NCI-H2227 treated with DMSO at 0.1 percent for 48 hours (cell line): ENCODE measurements at regions not wholly inside any gene's neighbourhood (a gene's known extent, or its start where the extent isn't known, plus 50 kb on each side); places are given as distances from the start of the nearest gene placed in this dataset.

Source experiments
- DNase-seq: peaks from one replicate; lab custom pipeline; 2025; lab: John Stamatoyannopoulos, UW

DNA sequence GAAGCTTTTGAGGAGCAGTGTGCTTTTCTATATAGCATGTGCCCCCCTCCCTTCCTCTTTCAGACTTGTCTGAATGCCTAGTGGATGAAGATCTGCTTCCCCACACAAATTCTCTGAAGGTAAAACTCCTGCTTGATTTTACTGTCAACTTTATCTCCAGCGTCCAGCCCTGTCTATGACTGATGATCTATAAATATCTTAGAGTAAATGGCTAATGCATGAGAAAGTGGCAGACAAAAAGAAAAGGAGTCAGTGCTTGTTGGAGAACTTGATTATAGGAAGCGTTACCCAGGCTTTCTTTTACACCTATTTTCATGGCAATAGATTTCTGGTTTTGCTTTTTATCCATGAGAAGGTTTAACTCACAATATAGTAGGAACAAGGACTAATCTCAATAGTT is 168.3 kb upstream of the HS3ST1 start:
- DNase-seq, result no peak

DNA sequence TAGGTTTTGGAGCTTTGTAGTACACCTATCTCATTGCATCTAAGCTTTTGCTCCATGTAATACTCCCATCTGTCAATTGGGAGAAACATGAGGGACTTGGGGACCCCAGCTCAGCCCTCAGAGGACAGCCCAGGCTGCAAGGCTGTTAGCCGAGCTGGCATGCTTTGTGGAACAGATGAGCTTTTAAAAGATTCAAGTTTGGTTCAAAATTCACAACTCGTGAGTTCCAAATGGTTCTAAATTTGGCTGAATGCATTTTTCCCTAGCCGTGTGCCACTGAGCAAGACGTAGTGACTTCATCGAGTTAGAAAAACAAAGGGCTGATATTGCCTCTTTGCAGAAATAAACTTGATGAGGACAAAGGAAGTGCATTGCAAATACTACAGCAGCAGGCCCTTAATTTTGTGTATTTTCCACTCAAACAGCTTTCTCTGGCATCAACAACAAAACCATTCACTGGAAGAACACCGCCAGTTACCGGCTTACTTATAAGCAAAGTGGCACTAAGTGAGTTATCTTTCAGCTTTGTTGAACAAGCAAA is 165.0 kb upstream of the HS3ST1 start:
- no peak for DNase-seq

DNA sequence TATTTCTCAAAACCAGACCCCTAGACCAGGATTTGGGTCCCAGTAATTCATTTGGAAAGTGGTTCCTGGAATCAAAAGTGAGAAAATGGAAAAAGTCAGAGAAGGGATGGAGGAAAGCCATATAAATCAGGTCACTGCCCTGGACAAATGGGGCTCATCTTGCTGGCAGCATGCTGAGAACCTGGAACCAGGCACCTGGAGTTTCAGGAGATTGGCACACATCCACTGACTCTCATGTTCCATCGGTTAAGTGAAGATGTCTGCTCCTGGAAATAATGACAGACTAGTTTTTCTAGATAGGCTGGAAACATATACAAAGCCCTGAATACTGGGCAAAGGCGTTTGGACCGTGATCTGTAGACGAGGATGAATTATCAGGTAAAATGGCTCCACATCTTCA is 163.6 kb upstream of the HS3ST1 start:
- DNase-seq, result no peak

DNA sequence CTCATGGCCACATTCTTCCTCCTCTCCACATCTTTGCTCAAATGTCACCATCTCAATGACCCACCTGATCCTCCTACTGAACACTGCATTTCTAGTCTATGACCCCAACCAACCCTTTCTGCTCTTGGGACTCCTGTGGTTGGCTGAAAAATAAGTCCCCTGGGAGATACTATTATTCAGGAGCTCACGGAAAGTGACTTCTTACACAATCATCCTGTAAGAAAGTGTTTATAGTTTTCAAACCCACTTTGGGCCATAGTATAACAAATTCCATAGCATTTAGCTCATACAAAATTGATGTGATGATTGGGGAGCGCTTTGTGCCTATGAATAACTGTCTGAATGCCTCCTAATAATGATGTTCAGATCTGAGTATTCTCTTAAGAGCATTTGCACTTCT is 161.4 kb upstream of the HS3ST1 start:
- no peak for DNase-seq

DNA sequence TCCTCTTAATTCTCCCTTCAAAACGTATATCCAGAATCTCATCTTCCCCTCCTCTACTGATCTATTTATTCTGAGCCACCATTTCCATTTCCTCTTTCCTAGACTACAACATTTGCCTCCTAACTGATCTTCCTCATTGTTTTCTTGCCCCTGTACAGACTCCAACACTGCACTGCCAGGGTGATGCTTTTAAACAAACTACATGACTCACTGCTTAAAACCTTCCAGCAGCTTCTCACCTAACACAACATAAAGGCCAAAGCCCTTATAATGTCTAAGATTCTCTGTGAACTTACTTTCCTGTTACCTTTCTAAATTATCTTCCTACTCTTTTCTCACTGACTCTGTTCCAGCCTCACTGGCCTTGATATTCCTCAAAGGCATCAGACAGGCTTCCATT is 161.0 kb upstream of the HS3ST1 start:
- DNase-seq, result no peak

GRCh38 chr4:11587797-11588196 is 159.1 kb upstream of the HS3ST1 start:
- no peak for DNase-seq

DNA sequence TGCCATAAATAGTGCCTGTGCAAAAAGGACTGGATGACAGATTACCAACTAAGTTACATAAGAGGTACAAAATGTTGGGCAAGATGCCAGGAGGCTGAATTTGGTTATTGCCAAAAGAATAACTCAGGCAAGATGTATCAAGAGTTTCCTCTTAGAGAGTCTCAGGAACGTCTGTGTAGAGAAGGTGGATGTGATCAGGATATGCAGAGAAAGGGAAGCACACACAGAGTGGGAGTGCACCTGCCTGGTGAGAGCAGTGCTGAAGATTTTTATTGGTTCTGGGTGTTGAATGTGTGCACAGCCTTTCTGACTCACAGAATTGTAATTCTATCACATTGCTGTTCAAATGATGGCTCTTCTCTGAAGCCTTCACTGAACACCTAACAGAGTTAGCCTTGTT is 156.8 kb upstream of the HS3ST1 start:
- no peak for DNase-seq

DNA sequence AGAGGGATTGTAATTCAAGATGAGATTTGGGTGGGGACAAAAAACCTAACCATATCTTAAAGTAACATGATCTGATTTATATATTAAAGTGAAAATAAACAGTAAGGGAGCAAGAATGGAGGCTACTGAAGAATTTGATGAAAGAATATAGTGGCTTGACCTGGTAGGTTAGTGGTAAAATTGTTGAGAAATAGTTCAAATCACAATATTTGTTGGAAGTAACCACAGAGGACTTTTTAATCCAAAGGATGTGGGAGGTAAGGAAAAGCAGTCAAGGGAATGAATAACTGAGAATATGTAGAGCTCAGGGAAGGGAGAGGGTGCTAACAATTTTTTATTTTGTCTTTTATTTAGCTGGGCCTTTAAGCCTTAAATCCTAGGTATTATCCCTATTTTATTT is 139.8 kb upstream of the HS3ST1 start:
- no peak for DNase-seq

- DNase-seq, result no peak
Measured at GRCh38 chr4:11566444-11567022, 137.8 kb upstream of the HS3ST1 start.

DNA sequence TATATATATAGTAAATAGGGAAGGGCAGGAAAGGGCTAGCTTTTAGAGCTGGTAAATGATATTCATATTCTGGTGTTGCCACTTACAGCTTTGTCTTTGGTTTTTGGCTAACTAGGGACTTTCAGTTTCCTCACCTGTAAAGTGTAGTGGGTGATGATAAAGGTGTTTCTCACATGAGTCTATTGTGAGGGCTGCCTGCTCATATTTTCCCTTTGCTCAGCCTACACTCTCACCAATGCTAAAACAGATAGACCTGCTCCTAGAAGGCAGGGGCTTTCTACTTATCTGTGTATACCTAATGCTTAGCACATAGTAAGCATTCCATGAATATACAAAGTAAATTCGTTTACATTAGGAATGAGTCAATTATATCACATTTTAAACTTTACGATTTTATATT is 137.2 kb upstream of the HS3ST1 start:
- no peak for DNase-seq

- no peak for DNase-seq
Measured at GRCh38 chr4:11565213-11565612, 136.5 kb upstream of the HS3ST1 start.

DNA sequence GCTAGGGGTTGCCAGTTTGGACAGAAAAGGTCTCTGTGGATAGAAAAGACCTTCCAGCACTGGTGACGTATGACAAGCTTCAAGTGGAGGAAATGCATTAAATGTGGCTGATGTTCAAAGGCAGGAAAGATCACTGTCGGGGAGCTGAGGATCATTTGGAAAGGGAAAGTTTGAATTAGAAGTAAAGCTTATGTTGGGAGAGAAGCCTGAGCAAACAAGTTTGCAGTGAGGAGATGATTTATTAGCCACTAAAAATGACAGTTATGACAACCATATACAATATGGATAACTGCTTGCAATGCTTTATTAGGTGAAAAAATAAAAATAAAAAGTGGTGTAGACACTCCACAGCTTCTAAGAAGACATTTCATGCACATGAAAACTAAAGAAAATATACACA is 135.3 kb upstream of the HS3ST1 start:
- DNase-seq, result no peak

- no peak for DNase-seq
Measured at GRCh38 chr4:11549525-11549924, 120.8 kb upstream of the HS3ST1 start.

DNA sequence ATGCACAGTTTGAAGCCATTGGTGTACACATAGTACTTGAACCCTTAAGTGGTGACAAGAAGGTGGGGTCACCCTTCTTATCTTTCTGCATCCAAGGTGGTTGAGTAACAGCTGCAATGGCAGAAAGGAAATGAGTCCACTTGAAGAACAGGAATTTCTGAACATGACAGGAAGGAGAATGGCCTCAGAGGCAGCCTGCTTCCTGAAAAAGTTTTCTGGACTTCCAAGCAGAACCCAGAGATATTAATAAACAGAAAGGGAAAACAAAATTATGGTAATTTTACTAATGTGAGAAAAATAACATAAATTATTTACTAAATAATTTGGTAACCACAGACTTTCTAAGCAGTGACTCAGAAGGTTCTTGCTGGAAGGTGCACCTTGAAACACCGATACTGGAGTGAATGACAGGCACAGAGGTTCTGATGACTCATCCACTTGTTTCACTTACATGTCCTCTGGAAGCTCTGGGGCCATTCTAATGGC is 119.9 kb upstream of the HS3ST1 start:
- DNase-seq, result no peak

GRCh38 chr4:11546391-11547175 is 117.9 kb upstream of the HS3ST1 start:
- no peak for DNase-seq

DNA sequence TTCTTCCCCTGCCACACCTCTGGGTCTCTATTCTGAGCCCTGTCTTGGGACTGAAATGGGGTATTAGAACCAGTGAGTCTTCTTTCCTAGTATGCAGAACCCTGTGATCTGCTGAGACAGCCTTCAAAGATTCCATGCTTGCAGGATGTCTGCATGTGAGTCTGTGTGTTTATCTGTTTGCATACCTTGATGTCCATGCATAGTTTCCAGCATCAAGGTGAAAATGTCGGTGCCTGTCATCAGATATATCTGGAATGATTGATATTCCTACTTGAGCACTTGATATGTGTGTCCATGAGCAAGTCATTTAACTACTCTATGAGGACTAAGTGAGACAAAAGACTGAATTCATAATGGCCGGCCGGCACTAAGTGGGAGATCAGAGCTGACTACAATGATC is 117.0 kb upstream of the HS3ST1 start:
- DNase-seq, result no peak

GRCh38 chr4:11544211-11544610 is 115.5 kb upstream of the HS3ST1 start:
- no peak for DNase-seq

DNA sequence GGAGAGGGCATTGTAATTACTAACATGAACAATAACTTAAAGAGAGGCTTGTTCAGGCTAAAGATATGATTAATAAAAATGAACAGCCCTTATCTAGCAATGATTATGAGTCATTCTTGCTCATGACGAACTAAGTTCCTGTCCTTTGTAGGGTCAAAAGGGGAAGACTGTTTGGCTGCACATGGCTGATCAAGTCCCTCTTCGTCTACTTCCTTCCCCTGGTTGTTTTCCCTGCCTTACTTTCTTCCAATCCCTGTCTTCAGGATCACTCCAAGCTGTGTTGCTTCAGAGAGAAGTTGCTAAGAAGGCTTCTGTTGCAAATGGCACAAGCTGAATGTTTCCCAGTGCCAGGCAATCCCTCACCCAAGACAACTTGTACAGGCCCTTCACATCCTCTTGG is 115.0 kb upstream of the HS3ST1 start:
- DNase-seq, result no peak

- no peak for DNase-seq
Measured at GRCh38 chr4:11542952-11543351, 114.3 kb upstream of the HS3ST1 start.

- DNase-seq, result no peak
Measured at GRCh38 chr4:11537846-11538245, 109.2 kb upstream of the HS3ST1 start.

- DNase-seq, result no peak
Measured at GRCh38 chr4:11535333-11535732, 106.6 kb upstream of the HS3ST1 start.

- DNase-seq, result no peak
Measured at GRCh38 chr4:11534623-11535302, 106.1 kb upstream of the HS3ST1 start.

GRCh38 chr4:11532138-11532537 is 103.4 kb upstream of the HS3ST1 start:
- DNase-seq, result no peak
